ENCODE measurements at regions not wholly inside any gene's neighbourhood (a gene's known extent, or its start where the extent isn't known, plus 50 kb on each side); places are given as distances from the start of the nearest gene placed in this dataset.

- peaks cover 12% of the 10 kb centered on the region for H3K27me3 Mint-ChIP-seq (ENCODE audit: low read depth, poor library complexity)
- H3K36me3 Mint-ChIP-seq (ENCODE audit: low read depth): no peaks in the 10 kb centered on the region
- H3K4me1 Mint-ChIP-seq: peaks cover 48% of the 10 kb centered on the region
- H3K27ac Mint-ChIP-seq: no peak overlapping the region
- no peak overlapping the region for H3K4me3 Mint-ChIP-seq
- peaks cover 10% of the 10 kb centered on the region for H3K9me3 Mint-ChIP-seq
- DNase-seq: no peak
- TF ChIP-seq, protein P1, sequence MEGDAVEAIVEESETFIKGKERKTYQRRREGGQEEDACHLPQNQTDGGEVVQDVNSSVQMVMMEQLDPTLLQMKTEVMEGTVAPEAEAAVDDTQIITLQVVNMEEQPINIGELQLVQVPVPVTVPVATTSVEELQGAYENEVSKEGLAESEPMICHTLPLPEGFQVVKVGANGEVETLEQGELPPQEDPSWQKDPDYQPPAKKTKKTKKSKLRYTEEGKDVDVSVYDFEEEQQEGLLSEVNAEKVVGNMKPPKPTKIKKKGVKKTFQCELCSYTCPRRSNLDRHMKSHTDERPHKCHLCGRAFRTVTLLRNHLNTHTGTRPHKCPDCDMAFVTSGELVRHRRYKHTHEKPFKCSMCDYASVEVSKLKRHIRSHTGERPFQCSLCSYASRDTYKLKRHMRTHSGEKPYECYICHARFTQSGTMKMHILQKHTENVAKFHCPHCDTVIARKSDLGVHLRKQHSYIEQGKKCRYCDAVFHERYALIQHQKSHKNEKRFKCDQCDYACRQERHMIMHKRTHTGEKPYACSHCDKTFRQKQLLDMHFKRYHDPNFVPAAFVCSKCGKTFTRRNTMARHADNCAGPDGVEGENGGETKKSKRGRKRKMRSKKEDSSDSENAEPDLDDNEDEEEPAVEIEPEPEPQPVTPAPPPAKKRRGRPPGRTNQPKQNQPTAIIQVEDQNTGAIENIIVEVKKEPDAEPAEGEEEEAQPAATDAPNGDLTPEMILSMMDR (IDR thresholded peaks at IDR 0.05): no peak
Measured at GRCh38 chr3:43949594-43949993, 258.9 kb downstream of the ABHD5 start.

GRCh38 chr3:43950775-43951174 lies 260.0 kb downstream of the ABHD5 start:
- Mint-ChIP-seq H3K36me3 (ENCODE audit: low read depth) (no peaks in the 10 kb centered on the region), H3K9me3 (no peaks in the 10 kb centered on the region), H3K27ac (no peak overlapping the region), H3K4me1 (peaks cover 49% of the 10 kb centered on the region), H3K4me3 (no peak overlapping the region), H3K27me3 (ENCODE audit: low read depth, poor library complexity) (peaks cover 12% of the 10 kb centered on the region)
- DNase-seq: no peak
- TF ChIP-seq, protein P1 (IDR thresholded peaks at IDR 0.05): no peak

GRCh38 chr3:43951813-43952212 lies 261.1 kb downstream of the ABHD5 start:
- Mint-ChIP-seq H3K4me3 (no peak overlapping the region), H3K4me1 (peaks cover 47% of the 10 kb centered on the region), H3K36me3 (ENCODE audit: low read depth) (no peaks in the 10 kb centered on the region), H3K9me3 (no peaks in the 10 kb centered on the region), H3K27me3 (ENCODE audit: low read depth, poor library complexity) (peaks cover 16% of the 10 kb centered on the region), H3K27ac (no peak overlapping the region)
- no peak for DNase-seq
- TF ChIP-seq, protein P1 (IDR thresholded peaks at IDR 0.05): no peak

DNA sequence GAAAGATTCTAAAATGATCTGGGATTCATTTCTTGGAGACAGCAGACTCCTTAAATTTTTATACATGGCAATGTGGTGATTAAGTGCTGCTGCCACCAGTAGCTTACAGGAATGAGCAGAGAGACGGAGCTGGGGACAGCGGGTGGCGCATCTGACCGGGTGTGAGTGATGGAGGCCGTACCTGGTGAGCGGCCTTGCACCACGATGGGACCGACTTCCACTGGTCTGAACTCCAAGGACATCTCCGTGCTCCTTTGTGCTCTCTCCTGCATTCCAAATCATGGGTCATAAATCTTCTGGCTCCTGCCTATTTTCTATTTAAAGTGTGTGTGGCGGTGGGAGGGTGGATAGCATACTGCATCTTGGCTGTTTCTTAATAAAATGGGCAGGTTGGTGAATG lies 262.6 kb downstream of the ABHD5 start:
- DNase-seq: peak; percentile 16
- TF ChIP-seq, protein P1 (IDR thresholded peaks at IDR 0.05): no peak
- Mint-ChIP-seq H3K9me3 (no peaks in the 10 kb centered on the region), H3K4me3 (peak overlapping the region; percentile 30), H3K4me1 (peaks cover 43% of the 10 kb centered on the region), H3K27ac (peak overlapping the region; percentile 4), H3K36me3 (ENCODE audit: low read depth) (no peaks in the 10 kb centered on the region), H3K27me3 (ENCODE audit: low read depth, poor library complexity) (peaks cover 20% of the 10 kb centered on the region)

DNA sequence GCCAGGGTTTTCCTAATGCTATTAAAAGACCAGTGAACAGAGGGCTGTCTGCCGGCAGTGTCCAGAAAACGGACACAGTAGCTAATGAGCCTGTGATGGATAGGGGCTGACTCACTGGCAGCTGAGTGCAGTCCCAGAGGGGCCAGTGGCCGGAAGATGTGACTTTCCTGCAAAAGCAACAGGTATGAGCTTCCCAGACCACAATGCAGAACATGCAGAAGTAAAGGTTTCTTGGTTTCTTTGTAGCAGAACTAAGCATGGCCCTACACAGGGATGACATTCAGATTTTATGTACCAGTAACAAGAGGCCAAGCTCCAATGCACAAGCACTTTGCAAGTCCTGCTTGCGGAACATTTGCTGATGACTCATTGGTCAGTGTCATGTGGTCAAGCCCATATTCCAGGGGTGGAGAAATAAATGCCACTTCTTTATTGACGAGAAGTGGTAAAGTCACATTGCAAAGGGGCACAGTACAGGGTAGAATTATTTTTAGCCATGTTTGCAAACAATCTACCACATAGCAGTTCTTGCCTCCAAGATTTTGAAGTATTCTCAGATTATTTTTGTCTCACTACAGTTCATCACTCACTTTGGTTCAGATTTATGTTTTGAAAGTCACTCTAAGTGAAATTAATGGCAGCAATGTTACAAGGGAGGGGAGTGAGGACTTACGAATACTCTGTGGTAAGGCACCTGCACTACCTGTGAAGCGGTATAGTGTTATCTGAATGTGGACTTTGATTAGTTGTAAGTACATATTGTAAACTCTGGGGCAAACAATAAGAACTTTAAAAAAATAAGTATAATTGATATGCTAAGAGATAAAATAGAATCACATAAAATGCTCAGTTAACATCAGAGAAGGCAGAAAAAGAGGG lies 263.3 kb downstream of the ABHD5 start:
- TF ChIP-seq, protein P1 (IDR thresholded peaks at IDR 0.05): no peak
- peak overlapping the region; percentile 4 for H3K27ac Mint-ChIP-seq
- H3K4me3 Mint-ChIP-seq: peak overlapping the region; percentile 30
- H3K4me1 Mint-ChIP-seq: peaks cover 45% of the 10 kb centered on the region
- DNase-seq: peak; percentile 33
- peaks cover 21% of the 10 kb centered on the region for H3K27me3 Mint-ChIP-seq (ENCODE audit: low read depth, poor library complexity)
- H3K36me3 Mint-ChIP-seq (ENCODE audit: low read depth): no peaks in the 10 kb centered on the region
- H3K9me3 Mint-ChIP-seq: no peaks in the 10 kb centered on the region

DNA sequence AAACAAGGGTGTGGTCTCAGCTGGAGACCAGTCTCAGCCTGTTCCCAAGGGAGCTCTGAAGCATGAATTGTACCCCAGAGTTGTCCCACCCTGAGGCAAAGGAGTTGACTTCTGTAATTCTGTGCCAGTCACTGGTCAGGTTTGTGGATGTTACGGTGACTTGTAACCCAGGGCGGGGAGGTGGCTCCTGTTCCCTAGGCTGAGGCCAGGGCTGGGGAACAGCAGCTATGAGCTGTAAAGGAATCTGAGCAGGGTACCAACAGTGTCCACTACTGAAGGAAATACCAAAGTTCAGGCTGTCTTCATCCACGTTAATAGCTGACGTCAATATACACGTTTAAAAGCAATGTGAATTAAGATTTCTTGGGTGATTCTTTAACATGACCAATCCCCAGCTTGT lies 266.2 kb downstream of the ABHD5 start:
- TF ChIP-seq, protein P1 (IDR thresholded peaks at IDR 0.05): no peak
- H3K4me1 Mint-ChIP-seq: peaks cover 46% of the 10 kb centered on the region
- H3K4me3 Mint-ChIP-seq: no peak overlapping the region
- H3K27me3 Mint-ChIP-seq (ENCODE audit: low read depth, poor library complexity): peaks cover 19% of the 10 kb centered on the region
- no peaks in the 10 kb centered on the region for H3K36me3 Mint-ChIP-seq (ENCODE audit: low read depth)
- DNase-seq: no peak
- H3K27ac Mint-ChIP-seq: no peak overlapping the region
- H3K9me3 Mint-ChIP-seq: no peaks in the 10 kb centered on the region

Measured in nephron progenitor cell (in vitro differentiated cells).